HepG2 (cell line): ENCODE measurements at regions not wholly inside any gene's neighbourhood (a gene's known extent, or its start where the extent isn't known, plus 50 kb on each side); places are given as distances from the start of the nearest gene placed in this dataset.

ENCODE experiments used
- CTCF ChIP-seq: sonication (generic); formaldehyde crosslinking; IDR thresholded peaks from 2 replicates; pipeline ENCODE4 v1.5.0; 2020; ENCODE audit warnings: mild to moderate bottlenecking, missing genetic modification reagents, moderate library complexity
- GPBP1L1 ChIP-seq: sonication (generic); formaldehyde crosslinking; IDR thresholded peaks from 2 replicates; pipeline ENCODE4 v1.5.0; 2020; ENCODE audit warnings: mild to moderate bottlenecking, missing genetic modification reagents
- KDM1A ChIP-seq: IDR thresholded peaks from 2 replicates; pipeline ENCODE4 v1.6.1; 2016; ENCODE audit warnings: missing compliant biosample characterization
- NCOA1 ChIP-seq: sonication (generic); formaldehyde crosslinking; IDR thresholded peaks from 2 replicates; pipeline ENCODE4 v1.9.0; 2021; ENCODE audit warnings: missing genetic modification reagents
- SUZ12 ChIP-seq: fragments of 150-350 bp; IDR thresholded peaks from 2 replicates; pipeline ENCODE4 v1.6.1; 2014; ENCODE audit warnings: low read depth, low read length
- TRIM24 ChIP-seq: sonication (generic); formaldehyde crosslinking; IDR thresholded peaks from 2 replicates; pipeline ENCODE4 v1.8.0; 2022; ENCODE audit warnings: mild to moderate bottlenecking, missing genetic modification reagents
- ZNF207 ChIP-seq: fragments of 450-650 bp; IDR thresholded peaks from 2 replicates; pipeline ENCODE4 v1.6.1; 2016; ENCODE audit warnings: antibody characterized with exemption, borderline replicate concordance
- TF ChIP-seq, protein P1 (sequence below), 2 experiments: IDR thresholded peaks; 2 replicates each; pipeline ENCODE4 v1.6.1; 2011 to 2012; ENCODE audit warnings: low read length in 2 of 2, borderline replicate concordance in 1 of 2, low read depth in 1 of 2, mild to moderate bottlenecking in 1 of 2, moderate library complexity in 1 of 2
- TF ChIP-seq, protein P2 (sequence below): sonication (generic); formaldehyde crosslinking; IDR thresholded peaks from 2 replicates; pipeline ENCODE4 v1.4.0; 2020; ENCODE audit warnings: mild to moderate bottlenecking, missing genetic modification reagents

DNA sequence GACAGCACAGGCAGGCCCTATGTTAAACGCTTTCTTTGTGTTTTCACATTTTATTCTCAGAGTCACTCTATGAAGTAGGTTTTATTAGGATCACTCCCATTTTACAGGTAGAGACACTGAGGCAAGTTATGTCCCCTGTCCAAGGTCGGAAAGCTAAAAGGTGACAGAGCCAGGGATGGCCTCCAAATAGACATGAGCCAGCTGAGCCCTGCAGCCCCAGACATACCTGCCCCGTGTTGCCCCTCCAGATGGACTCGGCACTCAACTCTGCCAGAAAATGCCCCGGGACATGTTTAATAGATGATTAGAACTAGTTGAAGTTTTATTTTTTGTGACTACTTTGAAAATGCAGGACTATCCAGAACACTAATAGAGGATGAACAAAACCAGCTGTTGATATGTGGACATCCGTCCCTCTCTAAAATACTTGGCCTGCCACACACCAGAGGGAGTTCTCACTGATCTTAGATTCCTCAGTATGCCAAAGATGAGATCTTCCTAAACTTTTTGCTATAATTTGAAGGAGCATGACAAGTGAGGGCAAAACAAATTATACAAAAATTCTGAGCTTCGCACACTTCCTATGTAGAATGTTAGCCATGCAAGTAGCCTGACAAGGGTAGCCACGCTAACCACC lies 258.6 kb upstream of the ADAMTS16 start:
- no peak for TF ChIP-seq GPBP1L1 (CRISPR knock-in tag)
- no peak for TF ChIP-seq ZNF207
- TF ChIP-seq, protein P1, sequence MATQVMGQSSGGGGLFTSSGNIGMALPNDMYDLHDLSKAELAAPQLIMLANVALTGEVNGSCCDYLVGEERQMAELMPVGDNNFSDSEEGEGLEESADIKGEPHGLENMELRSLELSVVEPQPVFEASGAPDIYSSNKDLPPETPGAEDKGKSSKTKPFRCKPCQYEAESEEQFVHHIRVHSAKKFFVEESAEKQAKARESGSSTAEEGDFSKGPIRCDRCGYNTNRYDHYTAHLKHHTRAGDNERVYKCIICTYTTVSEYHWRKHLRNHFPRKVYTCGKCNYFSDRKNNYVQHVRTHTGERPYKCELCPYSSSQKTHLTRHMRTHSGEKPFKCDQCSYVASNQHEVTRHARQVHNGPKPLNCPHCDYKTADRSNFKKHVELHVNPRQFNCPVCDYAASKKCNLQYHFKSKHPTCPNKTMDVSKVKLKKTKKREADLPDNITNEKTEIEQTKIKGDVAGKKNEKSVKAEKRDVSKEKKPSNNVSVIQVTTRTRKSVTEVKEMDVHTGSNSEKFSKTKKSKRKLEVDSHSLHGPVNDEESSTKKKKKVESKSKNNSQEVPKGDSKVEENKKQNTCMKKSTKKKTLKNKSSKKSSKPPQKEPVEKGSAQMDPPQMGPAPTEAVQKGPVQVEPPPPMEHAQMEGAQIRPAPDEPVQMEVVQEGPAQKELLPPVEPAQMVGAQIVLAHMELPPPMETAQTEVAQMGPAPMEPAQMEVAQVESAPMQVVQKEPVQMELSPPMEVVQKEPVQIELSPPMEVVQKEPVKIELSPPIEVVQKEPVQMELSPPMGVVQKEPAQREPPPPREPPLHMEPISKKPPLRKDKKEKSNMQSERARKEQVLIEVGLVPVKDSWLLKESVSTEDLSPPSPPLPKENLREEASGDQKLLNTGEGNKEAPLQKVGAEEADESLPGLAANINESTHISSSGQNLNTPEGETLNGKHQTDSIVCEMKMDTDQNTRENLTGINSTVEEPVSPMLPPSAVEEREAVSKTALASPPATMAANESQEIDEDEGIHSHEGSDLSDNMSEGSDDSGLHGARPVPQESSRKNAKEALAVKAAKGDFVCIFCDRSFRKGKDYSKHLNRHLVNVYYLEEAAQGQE (IDR thresholded peaks at IDR 0.05; ENCODE audit: borderline replicate concordance in 1 of 2, low read depth in 1 of 2, low read length in 2 of 2) = no peak
- TF ChIP-seq, protein P2, sequence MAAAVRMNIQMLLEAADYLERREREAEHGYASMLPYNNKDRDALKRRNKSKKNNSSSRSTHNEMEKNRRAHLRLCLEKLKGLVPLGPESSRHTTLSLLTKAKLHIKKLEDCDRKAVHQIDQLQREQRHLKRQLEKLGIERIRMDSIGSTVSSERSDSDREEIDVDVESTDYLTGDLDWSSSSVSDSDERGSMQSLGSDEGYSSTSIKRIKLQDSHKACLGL (CRISPR knock-in tag) = no peak
- no peak for TF ChIP-seq TRIM24 (CRISPR knock-in tag)
- TF ChIP-seq KDM1A = no peak
- TF ChIP-seq NCOA1 (CRISPR knock-in tag) = no peak
- TF ChIP-seq SUZ12 = no peak
- no peak for TF ChIP-seq CTCF (CRISPR knock-in tag)
